Transverse colon (tissue), 4 donors: ENCODE measurements at regions not wholly inside any gene's neighbourhood (a gene's known extent, or its start where the extent isn't known, plus 50 kb on each side); places are given as distances from the start of the nearest gene placed in this dataset.
"Not testable (repeated sequence)": the region's sequence is repeated elsewhere in the genome, so short reads cannot be mapped to it uniquely, and the experiment has no call there.

ENCODE experiments used
- CTCF ChIP-seq, 5 experiments: fragments of 200-600 bp in 3 of 5; fragments of 450-650 bp in 2 of 5; sonication (generic) in 3 of 5; IDR thresholded peaks; 1 replicate in 2 of 5; 2 replicates in 3 of 5; pipeline ENCODE4 v1.5.1; 2016 to 2017; ENCODE audit warnings: antibody characterized with exemption in 5 of 5, inconsistent platforms in 3 of 5, mild to moderate bottlenecking in 2 of 5, moderate library complexity in 1 of 5
- EP300 ChIP-seq: sonication (generic); formaldehyde crosslinking; IDR thresholded peaks from one replicate; pipeline ENCODE4 v1.6.1; 2017; ENCODE audit warnings: antibody characterized with exemption, low read depth
- POLR2A ChIP-seq: fragments of 450-650 bp; IDR thresholded peaks from one replicate; pipeline ENCODE4 v1.6.1; 2016; ENCODE audit warnings: antibody characterized with exemption, mild to moderate bottlenecking, moderate library complexity
- POLR2AphosphoS5 ChIP-seq, 3 donors: sonication (generic); formaldehyde crosslinking; IDR thresholded peaks; one replicate each; pipeline ENCODE4 v1.6.1; 2016; ENCODE audit warnings: antibody characterized with exemption in 3 of 3

DNA sequence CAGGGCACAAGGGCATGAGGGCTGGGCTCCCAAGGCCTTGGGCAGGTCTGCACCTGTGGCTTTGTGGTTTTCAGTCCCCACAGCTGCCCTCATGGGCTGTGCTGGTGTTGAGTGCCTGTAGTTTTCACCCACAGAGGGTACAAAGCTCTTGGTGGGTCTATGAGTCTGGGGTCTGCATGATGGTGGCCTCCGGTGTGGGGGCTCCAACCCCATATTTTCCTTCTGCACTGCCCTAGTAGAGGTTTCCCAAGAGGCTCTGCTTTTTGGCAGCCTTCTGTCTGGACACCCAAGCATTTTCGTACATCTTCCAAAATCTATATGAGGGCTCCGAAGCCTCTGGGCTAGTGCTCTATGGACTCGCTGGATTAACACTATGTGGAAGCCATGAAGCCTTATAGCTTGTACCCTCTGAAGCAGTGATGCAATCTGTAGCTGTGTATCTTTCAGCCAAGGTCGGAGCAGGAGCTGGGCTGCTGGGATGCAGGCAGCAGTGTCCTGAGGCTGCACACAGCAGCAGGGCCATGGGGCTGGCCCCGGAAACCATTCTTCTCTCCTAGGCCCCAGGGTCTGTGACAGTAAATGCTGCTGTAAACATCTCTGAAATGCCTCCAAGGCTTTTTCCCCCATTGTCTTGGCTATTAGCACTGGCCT is 240.3 kb downstream of the CWH43 start:
- not testable (repeated sequence) for TF ChIP-seq CTCF (IDR thresholded peaks at IDR 0.05); POLR2A; POLR2AphosphoS5 (IDR thresholded peaks at IDR 0.05); EP300
